ENCODE measurements at regions not wholly inside any gene's neighbourhood (a gene's known extent, or its start where the extent isn't known, plus 50 kb on each side); places are given as distances from the start of the nearest gene placed in this dataset.
"Not testable (repeated sequence)": the region's sequence is repeated elsewhere in the genome, so short reads cannot be mapped to it uniquely, and the experiment has no call there.

- DNase-seq (ENCODE audit: low read depth), result peak; percentile 21
Observed at GRCh38 chr12:126233625-126234024, 1168.4 kb downstream of the AACS start.

- no peak for DNase-seq (ENCODE audit: low read depth)
Observed at GRCh38 chr12:126243814-126244440, 1178.7 kb downstream of the AACS start.

GRCh38 chr12:126247936-126248335, 1182.7 kb downstream of the AACS start:
- no peak for DNase-seq (ENCODE audit: low read depth)

GRCh38 chr12:126248871-126249403, 1183.7 kb downstream of the AACS start:
- DNase-seq (ENCODE audit: low read depth), result no peak

GRCh38 chr12:126258190-126258589, 1193.0 kb downstream of the AACS start:
- DNase-seq (ENCODE audit: low read depth), result no peak

- DNase-seq (ENCODE audit: low read depth), result no peak
Observed at GRCh38 chr12:126262829-126263228, 1197.6 kb downstream of the AACS start.

- DNase-seq (ENCODE audit: low read depth), result no peak
Observed at GRCh38 chr12:126268222-126268621, 1203.0 kb downstream of the AACS start.

- no peak for DNase-seq (ENCODE audit: low read depth)
Observed at GRCh38 chr12:126271159-126271558, 1205.9 kb downstream of the AACS start.

- no peak for DNase-seq (ENCODE audit: low read depth)
Observed at GRCh38 chr12:126282691-126283090, 1217.5 kb downstream of the AACS start.

GRCh38 chr12:126286203-126286602, 1221.0 kb downstream of the AACS start:
- no peak for DNase-seq (ENCODE audit: low read depth)

GRCh38 chr12:126290456-126290855, 1225.2 kb downstream of the AACS start:
- no peak for DNase-seq (ENCODE audit: low read depth)

- not testable (repeated sequence) for DNase-seq (ENCODE audit: low read depth)
Observed at GRCh38 chr12:126291987-126292386, 1226.8 kb downstream of the AACS start.

- no peak for DNase-seq (ENCODE audit: low read depth)
Observed at GRCh38 chr12:126295652-126296051, 1230.4 kb downstream of the AACS start.

GRCh38 chr12:126309278-126309677, 1244.0 kb downstream of the AACS start:
- no peak for DNase-seq (ENCODE audit: low read depth)

GRCh38 chr12:126312457-126312856, 1247.2 kb downstream of the AACS start:
- DNase-seq (ENCODE audit: low read depth), result no peak

- no peak for DNase-seq (ENCODE audit: low read depth)
Observed at GRCh38 chr12:126316411-126316810, 1251.2 kb downstream of the AACS start.

GRCh38 chr12:126337556-126338441, 1272.6 kb downstream of the AACS start:
- DNase-seq (ENCODE audit: low read depth), result peak; percentile 96

GRCh38 chr12:126342866-126343265, 1277.6 kb downstream of the AACS start:
- no peak for DNase-seq (ENCODE audit: low read depth)

- no peak for DNase-seq (ENCODE audit: low read depth)
Observed at GRCh38 chr12:126343321-126343720, 1278.1 kb downstream of the AACS start.

- peak; percentile 10 for DNase-seq (ENCODE audit: low read depth)
Observed at GRCh38 chr12:126346087-126346486, 1280.9 kb downstream of the AACS start.

- DNase-seq (ENCODE audit: low read depth), result peak; percentile 10
Observed at GRCh38 chr12:126347421-126347820, 1282.2 kb downstream of the AACS start.

GRCh38 chr12:126349383-126349782, 1284.1 kb downstream of the AACS start:
- DNase-seq (ENCODE audit: low read depth), result no peak

Measured in HT1080 (cell line).